Left renal pelvis (tissue), 4 donors: ENCODE measurements at regions not wholly inside any gene's neighbourhood (a gene's known extent, or its start where the extent isn't known, plus 50 kb on each side); places are given as distances from the start of the nearest gene placed in this dataset.

Source experiments
- DNase-seq, 4 donors: peaks; one replicate each; pipeline ENCODE4 v3.0.0-alpha.2; 2013; ENCODE audit warnings: low read depth in 4 of 4, low spot score in 3 of 4

- DNase-seq, result no peak
Observed at GRCh38 chr7:15874774-15875173, 188.3 kb upstream of the MEOX2 start.

GRCh38 chr7:15870347-15870746 lies 183.9 kb upstream of the MEOX2 start:
- DNase-seq, result no peak

GRCh38 chr7:15867441-15867840 lies 181.0 kb upstream of the MEOX2 start:
- DNase-seq, result no peak

GRCh38 chr7:15866753-15867152 lies 180.3 kb upstream of the MEOX2 start:
- no peak for DNase-seq

- no peak for DNase-seq
Observed at GRCh38 chr7:15864626-15864991, 178.1 kb upstream of the MEOX2 start.

GRCh38 chr7:15863951-15864625 lies 177.6 kb upstream of the MEOX2 start:
- DNase-seq, result no peak

GRCh38 chr7:15862781-15863165 lies 176.3 kb upstream of the MEOX2 start:
- no peak for DNase-seq

GRCh38 chr7:15862016-15862780 lies 175.7 kb upstream of the MEOX2 start:
- no peak for DNase-seq

- DNase-seq, result no peak
Observed at GRCh38 chr7:15860264-15860949, 173.9 kb upstream of the MEOX2 start.

- no peak for DNase-seq
Observed at GRCh38 chr7:15857026-15857425, 170.5 kb upstream of the MEOX2 start.

- DNase-seq, result no peak
Observed at GRCh38 chr7:15856311-15856710, 169.8 kb upstream of the MEOX2 start.

- no peak for DNase-seq
Observed at GRCh38 chr7:15855525-15856109, 169.1 kb upstream of the MEOX2 start.

GRCh38 chr7:15854841-15855524 lies 168.5 kb upstream of the MEOX2 start:
- DNase-seq, result no peak

GRCh38 chr7:15853832-15854470 lies 167.5 kb upstream of the MEOX2 start:
- no peak for DNase-seq

- no peak for DNase-seq
Observed at GRCh38 chr7:15851201-15851600, 164.7 kb upstream of the MEOX2 start.

- no peak for DNase-seq
Observed at GRCh38 chr7:15848901-15849300, 162.4 kb upstream of the MEOX2 start.

- no peak for DNase-seq
Observed at GRCh38 chr7:15848362-15848761, 161.9 kb upstream of the MEOX2 start.

GRCh38 chr7:15845868-15846267 lies 159.4 kb upstream of the MEOX2 start:
- no peak for DNase-seq

- no peak for DNase-seq
Observed at GRCh38 chr7:15845461-15845860, 159.0 kb upstream of the MEOX2 start.

- DNase-seq, result peak; percentile 21 to 41 (median 26)
Observed at GRCh38 chr7:15839416-15840100, 153.1 kb upstream of the MEOX2 start.
